NCI-H345 treated with DMSO at 0.1 percent for 48 hours (cell line): ENCODE measurements at regions not wholly inside any gene's neighbourhood (a gene's known extent, or its start where the extent isn't known, plus 50 kb on each side); places are given as distances from the start of the nearest gene placed in this dataset.
"Not testable (repeated sequence)": the region's sequence is repeated elsewhere in the genome, so short reads cannot be mapped to it uniquely, and the experiment has no call there.

Experiments used
- DNase-seq: peaks from one replicate; lab custom pipeline; 2025; ENCODE audit not compliant: unreplicated experiment; lab: John Stamatoyannopoulos, UW

DNA sequence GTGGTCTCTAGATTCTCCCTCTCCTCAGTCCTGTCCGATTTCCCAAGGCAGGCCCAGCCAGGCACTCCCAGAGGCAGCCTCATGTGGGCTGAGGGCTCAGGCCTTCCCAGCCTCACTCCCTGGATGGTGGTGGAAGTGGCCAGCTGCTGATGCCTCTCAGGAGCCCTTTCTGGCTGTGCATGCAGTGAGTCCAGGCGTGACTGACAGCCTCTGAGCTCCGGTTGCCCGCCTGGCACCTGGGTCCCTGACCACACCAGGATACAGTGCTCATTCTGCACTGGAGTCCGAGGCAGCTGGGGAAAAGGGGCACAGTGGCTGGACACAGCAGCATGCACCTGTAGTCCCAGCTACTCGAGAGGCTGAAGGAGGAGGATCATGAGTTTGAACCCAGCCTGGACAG lies 132.6 kb downstream of the CUL2 start:
- no peak for DNase-seq

DNA sequence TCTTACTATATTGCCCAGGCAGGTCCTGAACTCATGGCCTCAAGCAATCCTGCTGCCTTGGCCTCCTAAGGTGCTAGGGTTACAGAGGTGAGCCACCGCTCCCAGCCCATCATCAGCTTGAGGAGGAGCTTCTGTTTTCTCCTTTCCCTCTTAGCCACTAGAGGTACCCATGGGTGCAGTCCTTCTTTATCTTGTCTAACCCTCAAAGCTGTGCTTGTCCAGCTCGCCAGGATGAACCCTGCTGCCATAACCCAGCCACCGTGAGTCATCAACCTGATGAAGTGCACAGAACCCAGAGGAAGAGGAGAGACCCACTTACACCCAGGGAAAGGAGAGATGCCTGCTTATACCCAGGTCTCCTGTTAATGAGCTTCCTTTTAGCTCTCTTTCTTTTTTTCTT lies 133.4 kb downstream of the CUL2 start:
- DNase-seq: no peak

- DNase-seq: no peak
Measured at GRCh38 chr10:34955391-34955790, 134.8 kb downstream of the CUL2 start.

DNA sequence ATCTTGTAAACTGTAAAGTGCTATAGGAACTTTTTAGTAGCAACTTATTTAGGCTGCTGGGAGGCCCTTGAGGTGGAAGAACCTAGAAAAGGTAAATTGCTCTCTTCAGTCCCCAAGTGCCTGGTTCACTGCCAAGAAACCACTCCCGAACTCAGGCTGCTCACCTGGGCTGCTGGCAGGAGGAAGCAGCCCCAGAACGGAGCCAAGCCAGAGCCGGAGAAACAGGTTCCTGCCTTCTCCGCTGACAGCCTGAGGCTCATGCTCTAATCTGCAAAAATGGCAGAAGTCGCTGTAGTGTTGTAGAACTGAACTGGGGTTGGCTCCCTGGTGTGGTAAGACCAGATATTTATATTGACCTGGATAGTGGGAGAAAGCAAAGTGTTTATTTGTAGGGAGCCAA lies 136.0 kb downstream of the CUL2 start:
- peak; percentile 20 for DNase-seq

DNA sequence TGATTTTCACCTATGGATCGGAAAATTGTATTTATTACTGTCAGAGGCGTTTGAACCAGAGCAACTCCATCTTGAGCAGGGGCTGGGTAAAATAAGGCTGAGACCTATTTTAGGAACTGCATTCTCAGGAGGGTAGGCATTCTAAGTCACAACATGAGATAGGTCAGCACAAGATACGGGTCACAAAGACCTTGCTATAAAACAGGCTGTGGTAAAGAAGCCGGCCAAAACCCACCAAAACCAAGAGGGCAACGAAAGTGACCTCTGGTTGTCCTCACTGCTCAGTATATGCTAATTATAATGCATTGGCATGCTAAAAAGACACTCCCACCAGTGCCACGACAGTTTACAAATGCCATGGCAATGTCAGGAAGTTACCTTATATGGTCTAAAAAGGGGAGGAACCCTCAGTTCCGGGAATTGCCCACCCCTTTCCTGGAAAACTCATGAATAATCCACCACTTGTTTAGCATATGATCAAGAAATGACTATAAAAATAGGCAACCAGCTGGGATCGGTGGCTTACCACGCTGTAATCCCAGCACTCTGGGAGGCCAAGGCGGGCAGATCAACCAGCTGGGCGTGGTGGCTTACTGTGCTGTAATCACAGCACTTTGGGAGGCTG lies 136.3 kb upstream of the PARD3 start:
- not testable (repeated sequence) for DNase-seq

GRCh38 chr10:34945951-34946522 lies 130.9 kb upstream of the PARD3 start:
- DNase-seq: not testable (repeated sequence)

GRCh38 chr10:34941471-34942357 lies 126.6 kb upstream of the PARD3 start:
- no peak for DNase-seq

GRCh38 chr10:34940436-34940835 lies 125.3 kb upstream of the PARD3 start:
- no peak for DNase-seq

GRCh38 chr10:34938399-34938670 lies 123.2 kb upstream of the PARD3 start:
- DNase-seq: no peak

DNA sequence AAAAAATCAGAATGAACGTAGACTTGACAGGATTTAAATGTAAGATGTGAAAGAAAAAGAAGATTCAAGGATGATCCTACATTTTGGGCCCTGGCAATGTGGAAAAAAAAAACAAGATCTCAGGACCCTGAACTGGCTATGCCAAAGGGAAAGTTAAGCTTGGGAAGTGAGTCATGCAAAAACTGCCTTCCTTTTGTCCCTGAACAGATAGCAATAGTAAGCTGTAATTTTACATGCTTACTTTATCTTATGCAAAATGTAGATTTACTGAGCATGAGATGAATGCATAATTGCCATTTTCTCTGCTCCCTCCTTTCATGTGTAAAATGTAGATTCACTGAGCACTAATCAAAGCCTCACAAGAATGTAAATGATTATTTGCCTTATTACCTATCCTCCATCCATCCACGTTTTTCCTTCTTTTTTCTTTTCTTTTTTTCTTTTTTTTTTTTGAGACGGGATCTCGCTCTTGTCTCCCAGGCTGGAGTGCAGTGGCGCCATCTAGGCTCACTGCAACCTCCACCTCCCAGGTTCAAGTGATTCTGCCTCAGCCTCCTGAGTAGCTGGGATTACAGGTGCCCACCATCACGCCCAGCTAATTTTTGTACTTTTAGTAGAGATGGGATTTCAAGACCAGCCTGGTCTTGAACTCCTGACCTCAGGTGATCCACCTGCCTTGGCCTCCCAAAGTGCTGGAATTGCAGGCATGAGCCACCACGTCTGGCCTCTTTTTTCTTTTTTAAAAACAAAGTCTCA lies 122.7 kb upstream of the PARD3 start:
- DNase-seq: not testable (repeated sequence)

DNA sequence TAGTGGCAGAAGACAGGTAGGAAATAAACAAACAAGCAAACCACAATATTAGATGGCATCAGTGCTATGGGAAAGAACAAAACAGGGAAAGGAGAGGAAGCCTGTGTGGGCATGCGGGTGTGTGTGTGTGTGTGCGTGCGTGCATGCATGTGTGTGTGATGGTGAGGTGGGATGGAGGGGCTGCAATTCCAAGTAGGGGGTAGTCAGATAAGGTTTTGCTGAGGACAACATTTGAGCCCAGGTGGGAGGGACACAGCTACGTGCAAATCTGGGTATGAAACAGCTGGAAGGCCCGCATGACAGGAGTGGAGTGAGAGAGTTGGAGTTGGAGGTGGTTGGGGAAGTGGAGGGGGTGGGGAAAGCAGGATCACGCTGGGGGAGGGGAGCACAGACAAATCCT lies 121.0 kb upstream of the PARD3 start:
- no peak for DNase-seq

DNA sequence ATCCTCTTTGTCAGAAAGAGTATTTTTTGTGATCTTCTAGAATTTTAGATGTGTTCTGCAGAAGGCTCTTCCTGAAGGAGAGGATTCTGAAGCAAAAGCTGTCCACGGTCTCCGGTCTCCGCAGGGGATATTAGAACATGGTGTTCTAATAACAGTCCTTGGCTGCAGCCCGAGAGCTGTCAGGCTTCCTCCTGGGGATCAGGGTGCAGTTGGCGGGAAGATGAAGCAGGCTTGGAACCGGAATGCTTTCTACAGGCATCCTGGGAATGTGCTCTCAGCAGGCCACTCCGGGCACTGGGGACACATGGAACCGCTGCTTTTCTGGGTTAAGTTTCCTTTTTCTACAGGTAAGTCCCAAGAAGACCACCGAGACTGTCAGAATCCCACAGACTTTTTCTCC lies 118.6 kb upstream of the PARD3 start:
- no peak for DNase-seq

GRCh38 chr10:34932235-34932634 lies 117.1 kb upstream of the PARD3 start:
- no peak for DNase-seq

- DNase-seq: no peak
Measured at GRCh38 chr10:34931216-34931615, 116.1 kb upstream of the PARD3 start.

GRCh38 chr10:34922138-34922537 lies 107.0 kb upstream of the PARD3 start:
- no peak for DNase-seq

DNA sequence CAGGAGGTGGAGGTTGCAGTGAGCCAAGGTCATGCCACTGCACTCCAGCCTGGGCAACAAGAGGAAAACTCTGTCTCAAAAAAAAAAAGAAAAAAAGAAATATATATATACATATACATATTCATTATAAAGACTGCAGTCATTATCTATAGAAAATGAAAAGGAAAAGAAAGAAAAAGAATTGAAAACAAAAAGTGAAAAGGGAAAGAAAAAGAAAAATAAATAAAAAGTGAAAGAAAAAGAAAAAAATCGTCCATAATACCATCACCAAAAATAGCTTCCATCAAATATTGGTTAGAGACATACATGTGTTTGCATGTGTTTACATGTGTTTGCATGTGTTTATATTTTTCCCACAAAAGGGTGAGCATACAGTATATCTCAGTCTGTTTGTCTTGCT lies 105.5 kb upstream of the PARD3 start:
- DNase-seq: no peak

- no peak for DNase-seq
Measured at GRCh38 chr10:34918776-34919315, 103.8 kb upstream of the PARD3 start.

DNA sequence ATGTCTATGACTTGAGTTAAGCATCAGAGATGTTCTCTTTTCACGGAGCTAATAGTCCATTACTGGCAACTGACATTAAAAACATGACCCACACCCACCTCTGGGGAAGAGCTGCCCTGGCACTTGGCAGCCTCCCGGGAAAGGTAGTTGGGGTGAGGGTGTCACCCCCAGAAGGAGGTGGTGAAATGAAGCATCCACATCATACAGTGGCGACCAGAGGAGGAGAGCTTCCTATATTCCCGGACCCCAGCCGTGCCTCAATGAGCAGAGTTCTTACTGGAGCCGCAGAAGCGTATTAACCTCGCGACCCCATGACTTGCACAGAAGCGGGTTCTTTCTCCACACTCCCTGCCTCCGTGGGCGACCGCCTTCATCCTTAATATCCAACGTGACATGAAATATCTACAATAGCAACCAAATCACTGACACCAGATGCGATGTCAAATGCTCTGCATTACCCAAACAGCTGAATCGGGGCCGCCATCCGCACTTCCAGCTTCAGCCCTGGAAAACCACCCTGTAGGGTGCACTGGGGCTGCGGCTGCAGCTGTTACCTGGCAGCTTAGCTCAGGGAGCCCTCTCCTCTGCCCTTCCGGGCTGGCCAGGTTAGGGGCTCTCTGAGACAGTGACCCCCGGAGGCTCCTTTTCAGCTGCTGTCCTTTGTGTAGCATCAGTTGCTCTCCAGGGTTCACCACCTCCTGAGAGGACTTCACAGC lies 103.1 kb upstream of the PARD3 start:
- DNase-seq: no peak

DNA sequence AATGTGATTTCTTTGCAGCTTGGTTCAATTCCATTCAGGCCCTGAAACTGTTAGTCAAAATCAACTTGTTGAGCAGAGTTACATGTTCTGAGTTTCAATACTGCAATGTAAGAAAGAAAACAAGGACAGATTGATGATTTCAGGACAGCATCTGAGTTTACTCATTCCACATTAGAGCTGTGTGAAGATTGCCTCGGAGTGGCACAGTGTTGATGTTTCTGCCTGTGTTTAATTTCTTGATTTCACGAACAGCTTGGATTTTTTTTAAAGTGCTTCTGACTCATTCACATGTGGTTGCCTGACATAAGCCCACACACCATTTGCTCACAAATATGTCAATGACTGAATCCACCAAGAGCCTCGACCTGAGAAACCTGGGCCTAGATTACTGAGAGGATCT lies 101.2 kb upstream of the PARD3 start:
- no peak for DNase-seq

DNA sequence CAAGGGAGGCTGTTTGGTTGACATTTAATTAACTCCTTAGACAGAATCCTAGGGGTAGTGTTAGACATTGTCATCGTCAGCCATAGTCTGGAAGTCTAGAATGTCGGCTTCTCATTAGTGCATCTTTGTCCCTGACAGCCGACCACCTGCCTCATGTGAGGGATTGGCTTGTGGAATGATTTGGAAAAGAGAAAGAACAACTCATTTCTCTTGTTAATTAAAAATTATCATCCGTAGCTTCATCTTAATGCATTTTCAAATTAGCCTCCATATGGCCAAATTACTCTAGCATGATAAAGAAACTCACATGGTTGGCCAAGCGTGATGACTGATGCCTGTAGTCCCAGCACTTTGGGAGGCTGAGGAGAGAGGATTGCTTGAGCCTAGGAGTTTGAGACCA lies 97.7 kb upstream of the PARD3 start:
- no peak for DNase-seq

DNA sequence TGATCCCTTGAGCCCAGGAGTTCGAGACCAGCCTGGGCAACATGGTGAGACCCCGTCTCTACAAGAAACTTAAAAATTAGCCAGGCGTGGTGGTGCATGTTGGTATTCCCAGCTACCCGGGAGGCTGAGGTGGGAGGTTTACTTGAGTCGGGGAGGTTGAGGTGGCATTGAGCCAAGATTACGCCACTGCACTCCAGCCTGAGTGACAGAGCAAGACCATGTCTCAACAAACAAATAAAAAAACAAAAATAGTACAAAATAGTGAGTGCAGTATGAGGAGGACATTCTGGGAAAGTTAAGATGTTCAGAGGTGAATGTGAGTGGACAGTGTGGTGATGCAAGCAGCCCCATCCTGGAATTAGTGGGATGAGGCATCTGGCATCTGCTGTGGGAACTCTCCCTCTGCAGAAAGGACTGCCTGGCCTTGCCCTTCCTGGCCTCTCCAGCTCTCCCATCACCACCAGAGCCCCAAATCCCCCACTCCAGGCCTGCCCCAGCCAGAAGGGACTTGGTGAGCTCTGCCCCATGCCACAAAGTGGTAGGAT lies 96.6 kb upstream of the PARD3 start:
- no peak for DNase-seq
